ENCODE measurements at regions not wholly inside any gene's neighbourhood (a gene's known extent, or its start where the extent isn't known, plus 50 kb on each side); places are given as distances from the start of the nearest gene placed in this dataset.

DNA sequence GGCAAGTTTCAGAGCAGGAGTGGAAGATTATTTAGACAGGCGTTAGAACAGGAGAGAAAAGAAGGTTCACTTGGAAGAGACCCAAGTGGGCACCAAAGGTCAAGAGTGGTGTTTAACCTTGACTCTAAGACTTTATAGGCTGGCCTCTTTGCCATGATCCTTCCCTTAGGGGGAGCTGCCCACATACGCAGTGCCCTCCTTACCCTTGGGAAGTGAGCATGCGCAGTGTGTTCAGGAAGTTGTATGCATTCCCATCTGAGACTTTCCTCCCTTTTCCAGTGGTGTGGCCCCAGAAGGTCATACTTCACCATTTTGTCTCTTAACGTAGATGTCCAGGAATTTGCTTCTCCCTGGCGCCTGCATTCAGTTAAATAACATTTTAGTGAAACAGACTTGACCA is 95.8 kb downstream of the CXCL12 start:
- Histone ChIP-seq H2BK12ac (ENCODE audit: low read depth, low read length) (no peak overlapping the region), H3K4me2 (ENCODE audit: insufficient read depth in 1 of 2, low read depth in 2 of 2, low read length in 2 of 2) (no peak overlapping the region), H3K9ac (replicated peaks in 1 of 4; ENCODE audit: extremely low read depth in 1 of 4, low read depth in 3 of 4, low read length in 3 of 4) (no peak overlapping the region), H3K4me3 (ENCODE audit: extremely low read depth in 1 of 4, insufficient read depth in 2 of 4, low read depth in 3 of 4, low read length in 4 of 4) (no peak overlapping the region), H2AFZ (ENCODE audit: low read length) (no peak overlapping the region), H2AK5ac (ENCODE audit: low read depth, low read length) (no peak overlapping the region), H3K27me3 (replicated peaks in 1 of 4; ENCODE audit: control insufficient read depth in 3 of 4, extremely low read depth in 1 of 4, insufficient read depth in 3 of 4, low read length in 3 of 4) (peaks cover 0 to 11% (median 6%) of the 10 kb centered on the region in 4 experiments; a peak in 6 of 7 replicates), H3K18ac (ENCODE audit: extremely low read depth, low read length) (no peak overlapping the region), H2BK120ac (replicated peaks; ENCODE audit: low read depth, low read length) (no peak overlapping the region), H2BK20ac (ENCODE audit: low read length) (no peak overlapping the region), H3K9me3 (ENCODE audit: insufficient read depth in 2 of 2, low read depth in 1 of 2, low read length in 1 of 2) (no peaks in the 10 kb centered on the region), H3K36me3 (ENCODE audit: control insufficient read depth in 2 of 4, insufficient read depth in 4 of 4, low read length in 3 of 4) (no peaks in the 10 kb centered on the region), H3K56ac (replicated peaks; ENCODE audit: insufficient read length, low read depth, low read length) (no peak overlapping the region), H3K79me1 (ENCODE audit: low read depth, low read length) (no peaks in the 10 kb centered on the region), H3K14ac (ENCODE audit: insufficient read length) (no peak overlapping the region), H3K4ac (replicated peaks; ENCODE audit: insufficient read length, low read depth, low read length) (no peak overlapping the region), H2BK5ac (ENCODE audit: low read depth, low read length) (no peak overlapping the region), H3K27ac (ENCODE audit: low read depth, low read length) (no peak overlapping the region), H3K23ac (ENCODE audit: insufficient read length) (no peak overlapping the region), H2BK15ac (ENCODE audit: low read length) (no peak overlapping the region), H4K8ac (ENCODE audit: extremely low read depth, insufficient read depth, low read length) (no peak overlapping the region), H3K4me1 (replicated peaks in 1 of 4; ENCODE audit: control insufficient read depth in 3 of 4, insufficient read depth in 4 of 4, low read length in 3 of 4) (peaks cover 2 to 8% (median 7%) of the 10 kb centered on the region in 4 experiments; a peak in 5 of 7 replicates), H3K23me2 (ENCODE audit: low read depth, low read length) (peaks cover 4% of the 10 kb centered on the region; the same call in 1 of the 2 replicates), H4K5ac (ENCODE audit: insufficient read length, low read depth, low read length) (no peak overlapping the region), H3K79me2 (ENCODE audit: control insufficient read depth in 1 of 2, insufficient read depth in 2 of 2, low read length in 2 of 2) (no peaks in the 10 kb centered on the region), H4K20me1 (replicated peaks in 1 of 2; ENCODE audit: control insufficient read depth in 1 of 2, insufficient read depth in 2 of 2, low read length in 2 of 2) (no peaks in the 10 kb centered on the region), H4K91ac (replicated peaks; ENCODE audit: insufficient read length, low read length) (no peak overlapping the region)
- CTCF ChIA-PET (ENCODE audit: partially characterized antibody) = no interaction called here
- POLR2A ChIA-PET (ENCODE audit: partially characterized antibody) = no interaction called here
- DNase-seq (ENCODE audit: low read depth in 1 of 2, low spot score in 2 of 2) = no peak
- TF ChIP-seq CTBP2 (IDR thresholded peaks at IDR 0.05; ENCODE audit: borderline replicate concordance, insufficient read depth, insufficient read length, low read length) (no peak), RAD21 (IDR thresholded peaks at IDR 0.05 in 1 of 2, conservative IDR thresholded peaks at IDR 0.05 in 1 of 2; ENCODE audit: low read depth in 2 of 2, low read length in 2 of 2) (peak; percentile 3 to 15; a peak in 1 of 4 replicates)
- 93% methylated on average over 5 of the region's 5 CpGs; no CpG with 5 or more reads in 1 of the 2 experiments for WGBS, 2 experiments (ENCODE audit: extremely low coverage in 1 of 2, insufficient coverage in 1 of 2, insufficient read length in 1 of 2, insufficient replicate concordance in 2 of 2, low coverage in 1 of 2, low lambda C conversion rate in 2 of 2, missing lambda C conversion rate in 1 of 2)
- no peak for FAIRE-seq

Measured in H1 (cell line).